IPS DF 6.9 (cell line): ENCODE measurements at regions not wholly inside any gene's neighbourhood (a gene's known extent, or its start where the extent isn't known, plus 50 kb on each side); places are given as distances from the start of the nearest gene placed in this dataset.
"Not testable (repeated sequence)": the region's sequence is repeated elsewhere in the genome, so short reads cannot be mapped to it uniquely, and the experiment has no call there.

Experiments
- DNase-seq: peaks from one replicate; pipeline ENCODE4 v3.0.0-alpha.2; 2013; ENCODE audit warnings: low read depth, low spot score
- H3K27ac ChIP-seq: one replicate; pipeline ENCODE4 v1.5.1; 2013; ENCODE audit warnings: low read length, control low read depth
- H3K27me3 ChIP-seq: 2 replicates; pipeline ENCODE4 v1.6.1; 2013; ENCODE audit warnings: mild to moderate bottlenecking, low read length; ENCODE audit not compliant: control insufficient read depth, insufficient read depth
- H3K36me3 ChIP-seq: 2 replicates; pipeline ENCODE4 v1.6.1; 2013; ENCODE audit warnings: low read length; ENCODE audit not compliant: control insufficient read depth, insufficient read depth
- H3K4me1 ChIP-seq: 2 replicates; pipeline ENCODE4 v1.6.1; 2013; ENCODE audit warnings: low read length; ENCODE audit not compliant: control insufficient read depth, insufficient read depth
- H3K4me3 ChIP-seq: 2 replicates; pipeline ENCODE4 v1.5.1; 2013; ENCODE audit warnings: mild to moderate bottlenecking, low read length
- H3K9me3 ChIP-seq: 2 replicates; pipeline ENCODE4 v1.6.1; 2013; ENCODE audit warnings: low read length, inconsistent platforms; ENCODE audit not compliant: control insufficient read depth, insufficient read depth
- WGBS: extraction: QIAGEN DNeasy Blood & Tissue Kit; methylation state at CpG from one replicate; pipeline ENCODE4 v1.1.7; 2013; ENCODE audit warnings: mixed read lengths, missing lambda C conversion rate; ENCODE audit not compliant: insufficient read length, insufficient coverage; 5-methylcytosine and 5-hydroxymethylcytosine counted together

GRCh38 chr4:134867027-134867426 is 665.4 kb upstream of the PABPC4L start:
- Histone ChIP-seq H3K36me3 (no peaks in the 10 kb centered on the region), H3K4me1 (no peaks in the 10 kb centered on the region), H3K9me3 (no peaks in the 10 kb centered on the region), H3K27me3 (no peaks in the 10 kb centered on the region), H3K27ac (no peak overlapping the region), H3K4me3 (no peak overlapping the region)
- no peak for DNase-seq

GRCh38 chr4:134865675-134866074 is 664.1 kb upstream of the PABPC4L start:
- H3K27me3 ChIP-seq = no peaks in the 10 kb centered on the region
- no peaks in the 10 kb centered on the region for H3K4me1 ChIP-seq
- H3K4me3 ChIP-seq = no peak overlapping the region
- no CpG with 5 or more reads among the region's 1 CpG for WGBS
- no peak for DNase-seq
- H3K27ac ChIP-seq = no peak overlapping the region
- H3K9me3 ChIP-seq = no peaks in the 10 kb centered on the region
- H3K36me3 ChIP-seq = no peaks in the 10 kb centered on the region

GRCh38 chr4:134862116-134862515 is 660.5 kb upstream of the PABPC4L start:
- WGBS = no CpG with 5 or more reads among the region's 2 CpGs
- Histone ChIP-seq H3K36me3 (no peaks in the 10 kb centered on the region), H3K4me1 (no peaks in the 10 kb centered on the region), H3K9me3 (no peaks in the 10 kb centered on the region), H3K27me3 (no peaks in the 10 kb centered on the region), H3K27ac (no peak overlapping the region), H3K4me3 (no peak overlapping the region)
- DNase-seq = no peak

GRCh38 chr4:134848681-134849080 is 647.1 kb upstream of the PABPC4L start:
- H3K9me3 ChIP-seq = no peaks in the 10 kb centered on the region
- no CpG with 5 or more reads among the region's 2 CpGs for WGBS
- no peak overlapping the region for H3K27ac ChIP-seq
- no peaks in the 10 kb centered on the region for H3K4me1 ChIP-seq
- DNase-seq = no peak
- no peaks in the 10 kb centered on the region for H3K27me3 ChIP-seq
- no peaks in the 10 kb centered on the region for H3K36me3 ChIP-seq
- no peak overlapping the region for H3K4me3 ChIP-seq

- H3K27ac ChIP-seq, DNase-seq, H3K4me1 ChIP-seq, H3K27me3 ChIP-seq, H3K36me3 ChIP-seq, H3K4me3 ChIP-seq, H3K9me3 ChIP-seq: not testable (repeated sequence)
- no CpG with 5 or more reads among the region's 7 CpGs for WGBS
Measured at GRCh38 chr4:134830741-134831140, 629.2 kb upstream of the PABPC4L start.

- Histone ChIP-seq H3K27ac (no peak overlapping the region), H3K9me3 (peaks cover 2% of the 10 kb centered on the region; the same call in 1 of the 2 replicates), H3K27me3 (no peaks in the 10 kb centered on the region), H3K4me1 (no peaks in the 10 kb centered on the region), H3K4me3 (no peak overlapping the region), H3K36me3 (no peaks in the 10 kb centered on the region)
- no CpG with 5 or more reads among the region's 3 CpGs for WGBS
- DNase-seq = no peak
Measured at GRCh38 chr4:134812611-134813010, 611.0 kb upstream of the PABPC4L start.

GRCh38 chr4:134807231-134807745 is 605.7 kb upstream of the PABPC4L start:
- DNase-seq = no peak
- no peak overlapping the region for H3K4me3 ChIP-seq
- no peak overlapping the region for H3K27ac ChIP-seq
- no peaks in the 10 kb centered on the region for H3K9me3 ChIP-seq
- no CpG with 5 or more reads among the region's 3 CpGs for WGBS
- H3K4me1 ChIP-seq = no peaks in the 10 kb centered on the region
- H3K36me3 ChIP-seq = no peaks in the 10 kb centered on the region
- H3K27me3 ChIP-seq = no peaks in the 10 kb centered on the region

- DNase-seq = no peak
- Histone ChIP-seq H3K9me3 (no peaks in the 10 kb centered on the region), H3K4me1 (no peaks in the 10 kb centered on the region), H3K4me3 (no peak overlapping the region), H3K27ac (no peak overlapping the region), H3K27me3 (no peaks in the 10 kb centered on the region), H3K36me3 (no peaks in the 10 kb centered on the region)
- WGBS = no CpG with 5 or more reads among the region's 1 CpG
Measured at GRCh38 chr4:134798573-134798972, 597.0 kb upstream of the PABPC4L start.

GRCh38 chr4:134787315-134787714 is 585.7 kb upstream of the PABPC4L start:
- DNase-seq = no peak
- H3K4me1 ChIP-seq = no peaks in the 10 kb centered on the region
- WGBS = no CpG with 5 or more reads among the region's 1 CpG

GRCh38 chr4:134780244-134780643 is 578.7 kb upstream of the PABPC4L start:
- DNase-seq = no peak
- Histone ChIP-seq H3K27me3 (no peaks in the 10 kb centered on the region), H3K4me3 (no peak overlapping the region), H3K4me1 (no peaks in the 10 kb centered on the region), H3K27ac (no peak overlapping the region), H3K9me3 (no peaks in the 10 kb centered on the region), H3K36me3 (no peaks in the 10 kb centered on the region)
- no CpG with 5 or more reads among the region's 2 CpGs for WGBS

More at GRCh38 chr4:134787315-134787714, 585.7 kb upstream of the PABPC4L start:
- no peaks in the 10 kb centered on the region for H3K27me3 ChIP-seq
- no peak overlapping the region for H3K4me3 ChIP-seq
- no peak overlapping the region for H3K27ac ChIP-seq
- no peaks in the 10 kb centered on the region for H3K9me3 ChIP-seq
- H3K36me3 ChIP-seq = no peaks in the 10 kb centered on the region

GRCh38 chr4:134777606-134778005 is 576.0 kb upstream of the PABPC4L start:
- Histone ChIP-seq H3K4me1 (no peaks in the 10 kb centered on the region), H3K4me3 (no peak overlapping the region), H3K36me3 (no peaks in the 10 kb centered on the region), H3K27me3 (no peaks in the 10 kb centered on the region), H3K9me3 (no peaks in the 10 kb centered on the region; the same call in 1 of the 2 replicates), H3K27ac (no peak overlapping the region)
- no CpG with 5 or more reads among the region's 2 CpGs for WGBS
- peak; percentile 4 for DNase-seq
